Omental fat pad (tissue), 3 donors: ENCODE measurements at regions not wholly inside any gene's neighbourhood (a gene's known extent, or its start where the extent isn't known, plus 50 kb on each side); places are given as distances from the start of the nearest gene placed in this dataset.

Source experiments
- ATAC-seq: fragments of 150-250 bp; one replicate; pipeline ENCODE4 v1.9.1; 2016; ENCODE audit warnings: mild to moderate bottlenecking, moderate library complexity; ENCODE audit not compliant: low FRiP score
- DNase-seq: peaks from one replicate; pipeline ENCODE4 v3.0.0-alpha.2; 2019; ENCODE audit warnings: low spot score
- CTCF ChIP-seq, 3 donors: fragments of 450-650 bp; IDR thresholded peaks; one replicate each; pipeline ENCODE4 v1.5.1; 2016 to 2017; ENCODE audit warnings: antibody characterized with exemption in 3 of 3, mild to moderate bottlenecking in 3 of 3, moderate library complexity in 2 of 3

DNA sequence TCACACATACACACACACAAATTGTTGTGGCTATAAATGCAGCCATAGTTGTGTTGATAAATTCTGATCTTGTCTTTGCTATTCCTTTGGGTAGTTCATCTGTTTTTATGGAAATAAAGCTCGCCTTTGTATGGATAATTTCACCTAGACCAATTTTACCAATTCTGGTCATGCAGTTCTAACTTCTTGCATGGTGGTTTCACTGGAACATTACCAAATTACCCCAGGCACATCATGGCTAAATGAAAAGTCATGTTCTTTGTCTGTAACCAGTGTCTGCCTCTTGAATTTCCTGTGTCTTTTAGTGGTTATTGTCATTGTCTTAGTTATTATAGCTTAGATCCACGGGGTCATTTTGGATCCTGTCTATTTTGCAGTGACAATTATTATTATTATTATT is 50.3 kb upstream of the TMC1 start:
- no peak for TF ChIP-seq CTCF (IDR thresholded peaks at IDR 0.05)
- ATAC-seq = no peak
- no peak for DNase-seq

DNA sequence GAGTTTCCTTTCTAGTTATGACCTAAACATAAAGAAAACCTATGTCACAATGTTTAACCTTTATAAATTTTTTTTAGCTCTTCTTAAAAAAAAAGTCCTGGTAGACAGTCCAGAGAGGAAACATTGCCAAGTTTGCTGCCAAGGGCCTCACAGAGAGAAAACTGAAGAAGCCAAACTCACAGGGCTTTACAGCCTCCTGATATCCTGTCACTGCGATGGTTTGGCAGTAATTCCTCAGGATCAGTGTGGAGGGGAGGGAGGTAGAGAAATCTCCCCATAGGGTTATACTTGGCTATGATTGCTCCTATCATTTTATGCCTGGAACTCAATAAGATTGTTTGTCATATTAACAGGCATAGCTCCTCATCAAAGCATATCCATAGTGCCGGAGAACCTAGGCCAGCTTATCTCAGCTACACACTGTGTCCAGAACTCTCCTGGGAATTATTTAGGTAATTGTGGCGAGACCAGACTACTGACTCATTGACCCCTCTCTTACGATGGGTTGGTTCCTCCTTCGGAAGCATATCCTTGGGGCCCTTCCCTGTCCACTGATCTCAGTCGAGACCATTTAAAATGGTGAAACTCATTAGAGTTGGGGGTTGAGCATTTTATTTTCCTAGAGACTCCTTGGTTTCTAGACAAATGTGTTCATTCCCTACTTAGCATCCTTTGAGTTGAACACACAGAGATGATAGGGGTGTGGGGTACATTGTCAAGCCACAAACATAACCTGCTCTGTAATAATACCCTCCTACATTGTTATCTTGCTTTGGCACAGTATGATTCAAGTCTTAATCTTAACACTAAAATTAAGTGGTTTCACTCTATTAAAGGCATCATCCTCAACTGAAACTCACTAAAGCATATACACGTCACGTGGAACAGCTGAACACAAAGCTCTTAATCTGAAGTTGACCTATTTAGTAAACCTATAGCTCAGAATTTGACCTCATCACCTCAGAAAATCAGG is 53.4 kb upstream of the TMC1 start:
- no peak for DNase-seq
- no peak for ATAC-seq

DNA sequence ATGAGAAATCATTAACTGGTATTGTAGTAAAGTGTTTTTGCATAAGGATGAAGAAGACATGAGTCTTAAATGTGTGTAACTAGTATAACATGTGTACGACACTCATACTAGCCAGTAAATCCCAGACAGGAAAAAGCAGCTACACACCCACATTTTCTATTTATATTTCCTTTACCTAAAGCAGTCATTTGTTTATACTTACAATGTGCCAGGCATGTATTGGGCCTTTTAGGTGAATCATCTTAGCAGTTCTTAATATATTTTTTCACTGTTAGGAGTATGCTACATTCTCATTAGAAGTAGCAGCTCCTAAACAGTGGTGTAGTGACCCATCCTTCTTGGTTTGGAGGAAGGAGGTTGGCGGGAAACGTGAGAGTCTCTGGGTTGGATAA is 55.8 kb upstream of the TMC1 start:
- TF ChIP-seq CTCF (IDR thresholded peaks at IDR 0.05) = no peak
- DNase-seq = no peak
- no peak for ATAC-seq

More for the DNA sequence above, 53.4 kb upstream of the TMC1 start:
- no peak for TF ChIP-seq CTCF (IDR thresholded peaks at IDR 0.05)

DNA sequence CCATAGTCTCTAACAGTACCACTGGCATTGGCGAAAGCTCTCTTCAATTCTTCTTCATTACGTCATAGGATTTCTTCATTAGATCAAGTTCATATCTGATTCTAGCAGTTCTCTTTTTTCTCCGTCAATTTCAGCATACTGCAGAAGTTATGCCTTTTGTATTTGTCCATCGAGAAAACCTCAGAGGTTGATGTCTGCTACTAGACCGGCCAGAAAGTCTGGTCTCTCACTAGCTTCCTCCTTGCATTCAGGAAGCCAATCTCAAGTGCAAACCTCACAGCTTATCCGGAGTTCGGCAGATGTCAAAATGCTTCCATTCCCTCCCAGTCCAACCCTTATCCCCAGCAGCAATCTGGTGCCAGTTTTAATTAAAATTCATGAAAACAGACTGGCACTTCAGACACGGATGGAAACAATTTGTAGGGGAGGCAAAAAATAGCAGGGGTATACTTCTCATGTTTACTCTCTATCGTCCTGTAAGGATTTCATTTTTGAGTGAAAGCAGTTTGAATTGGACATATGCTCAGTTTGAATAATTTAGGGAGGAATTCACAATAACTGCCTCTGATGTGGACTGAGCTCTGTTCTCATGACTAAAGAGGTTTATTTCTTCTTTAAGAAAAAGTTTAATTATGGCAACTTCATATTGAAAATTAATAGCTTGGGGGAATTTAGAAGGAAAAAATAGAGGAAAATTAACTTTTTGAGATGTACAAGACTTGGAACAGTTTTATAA is 56.4 kb upstream of the TMC1 start:
- ATAC-seq (no peak), DNase-seq (no peak)
- no peak for TF ChIP-seq CTCF (IDR thresholded peaks at IDR 0.05)

DNA sequence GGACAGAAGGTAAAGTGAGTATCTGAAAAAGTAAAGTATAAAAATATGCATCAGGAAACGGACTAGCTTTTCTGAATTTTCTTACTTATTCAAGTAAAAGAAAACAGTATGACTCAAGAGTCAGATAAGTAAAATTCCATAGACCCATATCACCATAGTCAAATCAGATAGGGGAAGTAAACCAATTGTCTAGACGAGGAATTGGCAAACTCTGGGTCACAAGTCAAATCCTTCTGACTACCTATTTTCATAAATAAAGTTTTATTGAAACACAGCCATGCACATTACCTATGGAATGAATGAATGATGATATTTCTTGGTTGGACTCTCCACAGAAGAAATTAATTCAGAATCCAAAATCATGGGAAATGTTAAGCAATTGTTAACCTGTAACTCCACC is 59.1 kb upstream of the TMC1 start:
- no peak for ATAC-seq
- TF ChIP-seq CTCF (IDR thresholded peaks at IDR 0.05) = no peak

DNA sequence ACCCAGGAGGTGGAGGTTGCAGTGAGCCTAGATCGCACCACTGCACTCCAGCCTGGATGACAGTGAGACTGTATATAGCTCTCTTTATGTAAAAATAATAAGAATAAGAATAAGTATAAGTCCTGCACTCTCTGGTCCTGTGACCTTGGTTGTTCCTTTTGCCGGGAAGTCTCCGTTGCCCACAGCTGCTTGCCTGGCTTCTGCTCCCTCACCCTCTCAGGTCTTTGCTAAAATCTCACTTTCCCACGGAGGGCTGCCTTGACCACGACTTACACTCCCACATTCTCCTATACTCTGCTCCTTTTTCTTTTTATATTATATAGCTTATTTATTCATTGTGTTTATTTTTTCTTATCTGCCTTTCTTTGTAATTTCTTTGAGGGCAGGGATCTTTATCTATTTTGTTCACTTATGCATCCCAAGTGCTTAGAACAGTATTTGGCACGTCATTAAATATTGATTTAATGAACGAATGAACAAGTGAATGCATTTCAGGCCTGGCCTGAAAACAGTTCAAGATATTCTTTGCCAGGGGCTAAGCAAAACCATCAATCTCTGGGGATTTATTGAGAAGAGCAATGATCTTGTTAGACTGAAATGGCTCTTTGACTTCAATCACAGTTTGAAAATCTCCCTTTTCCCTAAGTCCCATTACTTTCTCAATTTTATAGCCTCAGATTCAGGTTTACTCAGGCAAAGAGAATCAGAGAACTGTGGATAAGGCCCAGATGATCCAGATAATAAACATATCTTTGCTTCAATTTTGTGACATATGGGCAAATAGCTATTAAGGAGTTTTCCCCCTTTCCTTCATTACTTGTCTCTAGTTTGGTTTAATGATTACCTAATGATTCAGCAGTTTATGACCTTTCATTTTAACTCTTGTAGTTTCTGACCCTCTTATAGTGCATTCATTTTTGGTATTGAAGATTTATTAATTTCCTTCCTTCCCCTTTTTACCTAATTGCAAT is 60.8 kb upstream of the TMC1 start:
- no peak for TF ChIP-seq CTCF (IDR thresholded peaks at IDR 0.05)
- ATAC-seq (no peak), DNase-seq (no peak)

More for the DNA sequence above, 59.1 kb upstream of the TMC1 start:
- no peak for DNase-seq
